ENCODE measurements at regions not wholly inside any gene's neighbourhood (a gene's known extent, or its start where the extent isn't known, plus 50 kb on each side); places are given as distances from the start of the nearest gene placed in this dataset.

DNA sequence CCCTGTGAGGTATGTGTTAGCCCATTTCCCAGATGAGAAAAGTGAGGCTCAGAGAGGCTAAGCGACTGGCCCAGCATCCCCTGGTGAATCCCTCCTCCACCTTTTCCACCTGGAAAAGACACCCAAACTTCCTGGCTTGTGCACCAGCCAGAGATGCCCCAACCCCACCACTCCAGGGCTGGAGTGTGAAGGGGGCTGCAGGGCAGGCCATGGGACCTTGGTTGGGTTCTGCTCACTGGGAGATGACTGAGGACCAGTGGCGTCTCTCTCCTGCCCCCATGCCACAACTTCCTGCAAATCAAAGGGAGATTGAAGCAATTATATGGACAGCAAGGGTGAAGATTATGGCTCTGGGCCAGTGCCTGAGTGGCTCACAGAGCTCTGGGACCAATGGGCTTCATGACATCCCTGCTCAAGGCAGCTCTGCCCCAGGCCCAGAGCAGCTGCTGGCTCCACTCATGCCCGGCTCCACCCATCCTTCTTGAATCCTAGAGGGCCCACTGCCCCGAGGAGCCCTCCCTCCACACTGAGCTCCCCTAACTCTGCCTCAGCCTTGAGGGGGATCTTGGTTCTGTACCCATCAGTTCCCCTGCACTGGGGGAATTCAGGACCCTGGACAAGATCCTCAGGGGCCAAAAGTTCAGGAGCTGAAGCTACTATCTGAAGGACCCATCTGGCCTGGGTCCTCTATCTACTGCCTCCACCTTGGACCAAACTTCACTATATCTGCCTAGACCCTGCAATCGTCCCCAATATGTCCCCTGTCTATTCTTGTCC is 416.9 kb downstream of the PTPRU start:
- H3K4me3 ChIP-seq (ENCODE audit: low read length): no peak overlapping the region
- no peak overlapping the region for H3K4me3 Mint-ChIP-seq
- peaks cover 2% of the 10 kb centered on the region for H3K9me3 Mint-ChIP-seq
- TF ChIP-seq, protein P1, sequence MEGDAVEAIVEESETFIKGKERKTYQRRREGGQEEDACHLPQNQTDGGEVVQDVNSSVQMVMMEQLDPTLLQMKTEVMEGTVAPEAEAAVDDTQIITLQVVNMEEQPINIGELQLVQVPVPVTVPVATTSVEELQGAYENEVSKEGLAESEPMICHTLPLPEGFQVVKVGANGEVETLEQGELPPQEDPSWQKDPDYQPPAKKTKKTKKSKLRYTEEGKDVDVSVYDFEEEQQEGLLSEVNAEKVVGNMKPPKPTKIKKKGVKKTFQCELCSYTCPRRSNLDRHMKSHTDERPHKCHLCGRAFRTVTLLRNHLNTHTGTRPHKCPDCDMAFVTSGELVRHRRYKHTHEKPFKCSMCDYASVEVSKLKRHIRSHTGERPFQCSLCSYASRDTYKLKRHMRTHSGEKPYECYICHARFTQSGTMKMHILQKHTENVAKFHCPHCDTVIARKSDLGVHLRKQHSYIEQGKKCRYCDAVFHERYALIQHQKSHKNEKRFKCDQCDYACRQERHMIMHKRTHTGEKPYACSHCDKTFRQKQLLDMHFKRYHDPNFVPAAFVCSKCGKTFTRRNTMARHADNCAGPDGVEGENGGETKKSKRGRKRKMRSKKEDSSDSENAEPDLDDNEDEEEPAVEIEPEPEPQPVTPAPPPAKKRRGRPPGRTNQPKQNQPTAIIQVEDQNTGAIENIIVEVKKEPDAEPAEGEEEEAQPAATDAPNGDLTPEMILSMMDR (conservative IDR thresholded peaks at IDR 0.05): no peak
- H3K9ac ChIP-seq (ENCODE audit: extremely low read depth, low read length, poor library complexity, severe bottlenecking): no peak overlapping the region
- H3K4me1 ChIP-seq (ENCODE audit: control insufficient read depth, insufficient read depth, low read length): no peaks in the 10 kb centered on the region
- peak; percentile 70 for DNase-seq
- H3K27me3 ChIP-seq (ENCODE audit: control insufficient read depth, insufficient read depth, low read length, poor library complexity, severe bottlenecking): no peaks in the 10 kb centered on the region
- no peak overlapping the region for H3K27ac Mint-ChIP-seq
- H3K4me1 Mint-ChIP-seq: no peaks in the 10 kb centered on the region
- no peak overlapping the region for H3K27ac ChIP-seq (ENCODE audit: low read depth, low read length)
- peaks cover 32% of the 10 kb centered on the region for H3K27me3 Mint-ChIP-seq (ENCODE audit: insufficient read depth)
- no peaks in the 10 kb centered on the region for H3K9me3 ChIP-seq (ENCODE audit: control insufficient read depth, low read length)
- 81 to 86% methylated on average over 1 to 5 of the region's 5 CpGs for WGBS, 2 experiments (ENCODE audit: insufficient coverage in 1 of 2, insufficient read length in 1 of 2)
- no peaks in the 10 kb centered on the region for H3K36me3 Mint-ChIP-seq (ENCODE audit: low read depth)
- H3K36me3 ChIP-seq (ENCODE audit: control insufficient read depth, insufficient read depth, low read length): no peaks in the 10 kb centered on the region

DNA sequence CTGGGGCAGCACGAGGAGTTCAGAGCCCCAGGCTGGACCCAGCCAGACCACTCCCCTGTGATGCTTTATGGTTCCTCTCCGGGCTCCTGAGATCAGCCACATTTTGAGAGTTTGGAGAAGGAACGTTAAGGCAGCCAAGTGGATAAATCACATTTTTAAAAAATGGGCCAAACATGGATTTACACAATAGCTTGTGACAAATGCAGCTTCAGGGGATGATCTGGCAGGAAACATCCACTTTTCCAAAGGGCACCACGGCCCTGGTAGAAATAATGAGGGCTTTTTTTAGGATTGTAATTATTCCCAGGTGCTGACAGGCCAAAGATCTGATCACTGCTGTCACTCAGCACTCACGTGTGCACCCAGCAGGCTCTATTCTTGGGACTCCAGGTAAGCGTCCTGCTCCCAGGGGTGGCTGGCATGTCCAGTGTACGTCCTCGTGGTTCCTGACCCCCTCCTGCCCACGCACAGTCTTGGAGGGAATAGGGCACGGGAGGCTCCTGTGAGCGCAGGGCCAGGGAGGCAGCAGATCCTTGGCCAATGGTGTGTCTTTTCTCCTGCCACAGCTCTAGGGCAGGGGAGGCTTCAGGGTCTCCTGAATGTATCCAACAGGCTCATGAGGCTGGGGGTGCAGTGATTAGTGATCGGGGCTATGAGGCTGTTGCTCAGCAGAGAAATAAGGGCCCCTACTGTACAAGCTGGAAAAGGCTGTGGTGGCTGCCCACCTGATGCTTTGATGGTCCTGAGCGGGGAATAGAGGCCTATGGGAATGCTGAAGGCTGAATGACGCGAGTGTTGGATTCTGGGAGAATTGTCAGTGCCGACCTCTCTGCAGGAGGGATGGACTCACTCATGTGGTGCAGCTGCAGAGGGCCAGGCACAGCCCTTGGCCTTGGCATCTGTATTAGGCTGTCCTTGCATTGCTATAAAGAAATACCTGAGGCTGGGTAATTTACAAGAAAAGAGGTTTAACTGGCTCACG is 415.7 kb downstream of the PTPRU start:
- WGBS, 2 experiments (ENCODE audit: insufficient coverage in 1 of 2, insufficient read length in 1 of 2): 87 to 89% methylated on average over 15 to 17 of the region's 17 CpGs
- peak; percentile 16 for DNase-seq
- no peaks in the 10 kb centered on the region for H3K36me3 ChIP-seq (ENCODE audit: control insufficient read depth, insufficient read depth, low read length)
- no peak overlapping the region for H3K4me3 ChIP-seq (ENCODE audit: low read length)
- TF ChIP-seq, protein P1 (conservative IDR thresholded peaks at IDR 0.05): no peak
- no peak overlapping the region for H3K4me3 Mint-ChIP-seq
- peaks cover 41% of the 10 kb centered on the region for H3K27me3 Mint-ChIP-seq (ENCODE audit: insufficient read depth)
- H3K4me1 ChIP-seq (ENCODE audit: control insufficient read depth, insufficient read depth, low read length): no peaks in the 10 kb centered on the region
- no peaks in the 10 kb centered on the region for H3K36me3 Mint-ChIP-seq (ENCODE audit: low read depth)
- H3K27ac ChIP-seq (ENCODE audit: low read depth, low read length): no peak overlapping the region
- H3K27me3 ChIP-seq (ENCODE audit: control insufficient read depth, insufficient read depth, low read length, poor library complexity, severe bottlenecking): no peaks in the 10 kb centered on the region
- peaks cover 2% of the 10 kb centered on the region for H3K9me3 Mint-ChIP-seq
- H3K9me3 ChIP-seq (ENCODE audit: control insufficient read depth, low read length): no peaks in the 10 kb centered on the region
- no peak overlapping the region for H3K27ac Mint-ChIP-seq
- H3K4me1 Mint-ChIP-seq: no peaks in the 10 kb centered on the region
- H3K9ac ChIP-seq (ENCODE audit: extremely low read depth, low read length, poor library complexity, severe bottlenecking): no peak overlapping the region

GRCh38 chr1:29651246-29651645 is 414.9 kb downstream of the PTPRU start:
- Mint-ChIP-seq H3K4me1 (no peaks in the 10 kb centered on the region), H3K27ac (no peak overlapping the region), H3K4me3 (no peak overlapping the region), H3K36me3 (ENCODE audit: low read depth) (no peaks in the 10 kb centered on the region), H3K27me3 (ENCODE audit: insufficient read depth) (peaks cover 42% of the 10 kb centered on the region), H3K9me3 (no peaks in the 10 kb centered on the region)
- DNase-seq: peak; percentile 3
- Histone ChIP-seq H3K4me3 (ENCODE audit: low read length) (no peak overlapping the region), H3K9me3 (ENCODE audit: control insufficient read depth, low read length) (no peaks in the 10 kb centered on the region), H3K4me1 (ENCODE audit: control insufficient read depth, insufficient read depth, low read length) (no peaks in the 10 kb centered on the region), H3K36me3 (ENCODE audit: control insufficient read depth, insufficient read depth, low read length) (no peaks in the 10 kb centered on the region), H3K27ac (ENCODE audit: low read depth, low read length) (no peak overlapping the region), H3K9ac (ENCODE audit: extremely low read depth, low read length, poor library complexity, severe bottlenecking) (no peak overlapping the region), H3K27me3 (ENCODE audit: control insufficient read depth, insufficient read depth, low read length, poor library complexity, severe bottlenecking) (no peaks in the 10 kb centered on the region)
- TF ChIP-seq, protein P1 (conservative IDR thresholded peaks at IDR 0.05): no peak

All from endodermal cell (in vitro differentiated cells).